ENCODE measurements at regions not wholly inside any gene's neighbourhood (a gene's known extent, or its start where the extent isn't known, plus 50 kb on each side); places are given as distances from the start of the nearest gene placed in this dataset.
"Not testable (repeated sequence)": the region's sequence is repeated elsewhere in the genome, so short reads cannot be mapped to it uniquely, and the experiment has no call there.

GRCh38 chr4:187664011-187664410 lies 331.6 kb upstream of the ZFP42 start:
- Histone ChIP-seq H3K4me3 (ENCODE audit: low read depth in 1 of 2, low read length in 1 of 2) (no peak overlapping the region), H3K27ac (no peak overlapping the region), H3K4me1 (ENCODE audit: control insufficient read depth in 1 of 2, insufficient read depth in 1 of 2, low read depth in 1 of 2, low read length in 1 of 2) (no peaks in the 10 kb centered on the region), H3K9me3 (no peaks in the 10 kb centered on the region), H3K36me3 (no peaks in the 10 kb centered on the region), H3K27me3 (no peaks in the 10 kb centered on the region)
- TF ChIP-seq CTCF (IDR thresholded peaks at IDR 0.05): no peak

- no peaks in the 10 kb centered on the region for H3K4me1 ChIP-seq (ENCODE audit: control insufficient read depth in 1 of 2, insufficient read depth in 1 of 2, low read depth in 1 of 2, low read length in 1 of 2)
- no peak overlapping the region for H3K4me3 ChIP-seq (ENCODE audit: low read depth in 1 of 2, low read length in 1 of 2)
- no peak for TF ChIP-seq CTCF (IDR thresholded peaks at IDR 0.05)
- no peaks in the 10 kb centered on the region for H3K36me3 ChIP-seq
- no peak overlapping the region for H3K27ac ChIP-seq
- H3K9me3 ChIP-seq: no peaks in the 10 kb centered on the region
- H3K27me3 ChIP-seq: no peaks in the 10 kb centered on the region
These were observed 330.5 kb upstream of the ZFP42 start for GRCh38 chr4:187665086-187665485.

GRCh38 chr4:187666034-187666433 lies 329.5 kb upstream of the ZFP42 start:
- TF ChIP-seq CTCF (IDR thresholded peaks at IDR 0.05): no peak
- Histone ChIP-seq H3K36me3 (no peaks in the 10 kb centered on the region), H3K4me3 (ENCODE audit: low read depth in 1 of 2, low read length in 1 of 2) (no peak overlapping the region), H3K9me3 (no peaks in the 10 kb centered on the region), H3K4me1 (ENCODE audit: control insufficient read depth in 1 of 2, insufficient read depth in 1 of 2, low read depth in 1 of 2, low read length in 1 of 2) (no peaks in the 10 kb centered on the region), H3K27me3 (no peaks in the 10 kb centered on the region), H3K27ac (no peak overlapping the region)

- Histone ChIP-seq H3K36me3 (no peaks in the 10 kb centered on the region), H3K27ac (no peak overlapping the region), H3K27me3 (no peaks in the 10 kb centered on the region), H3K4me3 (ENCODE audit: low read depth in 1 of 2, low read length in 1 of 2) (no peak overlapping the region), H3K4me1 (ENCODE audit: control insufficient read depth in 1 of 2, insufficient read depth in 1 of 2, low read depth in 1 of 2, low read length in 1 of 2) (no peaks in the 10 kb centered on the region), H3K9me3 (no peaks in the 10 kb centered on the region)
- no peak for TF ChIP-seq CTCF (IDR thresholded peaks at IDR 0.05)
These were observed 328.7 kb upstream of the ZFP42 start for GRCh38 chr4:187666697-187667494.

GRCh38 chr4:187668526-187669082 lies 327.0 kb upstream of the ZFP42 start:
- no peak for TF ChIP-seq CTCF (IDR thresholded peaks at IDR 0.05)
- Histone ChIP-seq H3K4me3 (ENCODE audit: low read depth in 1 of 2, low read length in 1 of 2) (no peak overlapping the region), H3K36me3 (no peaks in the 10 kb centered on the region), H3K9me3 (no peaks in the 10 kb centered on the region), H3K4me1 (ENCODE audit: control insufficient read depth in 1 of 2, insufficient read depth in 1 of 2, low read depth in 1 of 2, low read length in 1 of 2) (no peaks in the 10 kb centered on the region), H3K27me3 (no peaks in the 10 kb centered on the region), H3K27ac (no peak overlapping the region)

- not testable (repeated sequence) for H3K27ac ChIP-seq; H3K9me3 ChIP-seq; H3K27me3 ChIP-seq; H3K4me3 ChIP-seq (ENCODE audit: low read depth in 1 of 2, low read length in 1 of 2); H3K4me1 ChIP-seq (ENCODE audit: control insufficient read depth in 1 of 2, insufficient read depth in 1 of 2, low read depth in 1 of 2, low read length in 1 of 2); H3K36me3 ChIP-seq
These were observed 324.1 kb upstream of the ZFP42 start for GRCh38 chr4:187671521-187671920.

- H3K27me3 ChIP-seq; H3K36me3 ChIP-seq; H3K4me3 ChIP-seq (ENCODE audit: low read depth in 1 of 2, low read length in 1 of 2); H3K4me1 ChIP-seq (ENCODE audit: control insufficient read depth in 1 of 2, insufficient read depth in 1 of 2, low read depth in 1 of 2, low read length in 1 of 2); H3K9me3 ChIP-seq; H3K27ac ChIP-seq: not testable (repeated sequence)
These were observed 323.6 kb upstream of the ZFP42 start for GRCh38 chr4:187671958-187672357.

- not testable (repeated sequence) for H3K4me3 ChIP-seq (ENCODE audit: low read depth in 1 of 2, low read length in 1 of 2); H3K27ac ChIP-seq; H3K9me3 ChIP-seq; H3K36me3 ChIP-seq; H3K4me1 ChIP-seq (ENCODE audit: control insufficient read depth in 1 of 2, insufficient read depth in 1 of 2, low read depth in 1 of 2, low read length in 1 of 2); H3K27me3 ChIP-seq
These were observed 323.0 kb upstream of the ZFP42 start for GRCh38 chr4:187672526-187672925.

Data from neutrophil (primary cell).